ENCODE measurements at regions not wholly inside any gene's neighbourhood (a gene's known extent, or its start where the extent isn't known, plus 50 kb on each side); places are given as distances from the start of the nearest gene placed in this dataset.

- no peak for TF ChIP-seq CTCF (conservative IDR thresholded peaks at IDR 0.05)
- Mint-ChIP-seq H3K36me3 (ENCODE audit: low read depth) (peaks cover 4% of the 10 kb centered on the region), H3K9me3 (peaks cover 4% of the 10 kb centered on the region), H3K4me1 (no peaks in the 10 kb centered on the region), H3K27me3 (ENCODE audit: low read depth) (no peaks in the 10 kb centered on the region), H3K27ac (ENCODE audit: unreplicated experiment) (no peak overlapping the region), H3K4me3 (no peak overlapping the region)
- DNase-seq (ENCODE audit: low read depth, low spot score) = no peak
Measured at GRCh38 chr14:61954306-61954705, 192.1 kb downstream of the SNAPC1 start.

- H3K36me3 Mint-ChIP-seq (ENCODE audit: low read depth) = peaks cover 4% of the 10 kb centered on the region
- H3K27me3 Mint-ChIP-seq (ENCODE audit: low read depth) = no peaks in the 10 kb centered on the region
- no peak for DNase-seq (ENCODE audit: low read depth, low spot score)
- no peaks in the 10 kb centered on the region for H3K4me1 Mint-ChIP-seq
- H3K9me3 Mint-ChIP-seq = peaks cover 8% of the 10 kb centered on the region
- no peak for TF ChIP-seq CTCF (conservative IDR thresholded peaks at IDR 0.05)
- no peak overlapping the region for H3K4me3 Mint-ChIP-seq
- H3K27ac Mint-ChIP-seq (ENCODE audit: unreplicated experiment) = no peak overlapping the region
Measured at GRCh38 chr14:61956517-61956916, 194.3 kb downstream of the SNAPC1 start.

GRCh38 chr14:61959348-61959747, 197.1 kb downstream of the SNAPC1 start:
- peaks cover 8% of the 10 kb centered on the region for H3K9me3 Mint-ChIP-seq
- TF ChIP-seq CTCF (conservative IDR thresholded peaks at IDR 0.05) = no peak
- no peak overlapping the region for H3K4me3 Mint-ChIP-seq
- DNase-seq (ENCODE audit: low read depth, low spot score) = no peak
- no peaks in the 10 kb centered on the region for H3K27me3 Mint-ChIP-seq (ENCODE audit: low read depth)
- peaks cover 4% of the 10 kb centered on the region for H3K36me3 Mint-ChIP-seq (ENCODE audit: low read depth)
- no peaks in the 10 kb centered on the region for H3K4me1 Mint-ChIP-seq
- H3K27ac Mint-ChIP-seq (ENCODE audit: unreplicated experiment) = no peak overlapping the region

GRCh38 chr14:61961369-61961768, 199.1 kb downstream of the SNAPC1 start:
- no peaks in the 10 kb centered on the region for H3K4me1 Mint-ChIP-seq

GRCh38 chr14:61963926-61964325, 201.7 kb downstream of the SNAPC1 start:
- Mint-ChIP-seq H3K27me3 (ENCODE audit: low read depth) (no peaks in the 10 kb centered on the region), H3K4me3 (no peak overlapping the region), H3K4me1 (no peaks in the 10 kb centered on the region), H3K36me3 (ENCODE audit: low read depth) (no peaks in the 10 kb centered on the region), H3K9me3 (peaks cover 4% of the 10 kb centered on the region), H3K27ac (ENCODE audit: unreplicated experiment) (no peak overlapping the region)
- DNase-seq (ENCODE audit: low read depth, low spot score) = no peak
- no peak for TF ChIP-seq CTCF (conservative IDR thresholded peaks at IDR 0.05)

More at GRCh38 chr14:61961369-61961768, 199.1 kb downstream of the SNAPC1 start:
- DNase-seq (ENCODE audit: low read depth, low spot score) = no peak
- Mint-ChIP-seq H3K9me3 (peaks cover 7% of the 10 kb centered on the region), H3K27ac (ENCODE audit: unreplicated experiment) (no peak overlapping the region), H3K36me3 (ENCODE audit: low read depth) (peaks cover 4% of the 10 kb centered on the region), H3K27me3 (ENCODE audit: low read depth) (no peaks in the 10 kb centered on the region), H3K4me3 (no peak overlapping the region)
- no peak for TF ChIP-seq CTCF (conservative IDR thresholded peaks at IDR 0.05)

Measured in neural crest cell (in vitro differentiated cells).